HUES64 (cell line): ENCODE measurements at regions not wholly inside any gene's neighbourhood (a gene's known extent, or its start where the extent isn't known, plus 50 kb on each side); places are given as distances from the start of the nearest gene placed in this dataset.

Experiments
- H3K27ac ChIP-seq: 2 replicates; pipeline ENCODE4 v1.7.0; 2013; ENCODE audit warnings: low read depth, low read length, inconsistent platforms
- H3K27me3 ChIP-seq: 2 replicates; pipeline ENCODE4 v1.6.1; 2013; ENCODE audit warnings: mild to moderate bottlenecking, low read length; ENCODE audit not compliant: insufficient read depth
- H3K36me3 ChIP-seq: 2 replicates; pipeline ENCODE4 v1.6.1; 2013; ENCODE audit warnings: mild to moderate bottlenecking, low read length; ENCODE audit not compliant: insufficient read depth
- H3K4me1 ChIP-seq: 2 replicates; pipeline ENCODE4 v1.6.1; 2013; ENCODE audit warnings: mild to moderate bottlenecking, low read length, moderate library complexity; ENCODE audit not compliant: insufficient read depth
- H3K4me3 ChIP-seq: 2 replicates; pipeline ENCODE4 v1.5.1; 2013; ENCODE audit warnings: mild to moderate bottlenecking, low read length, moderate library complexity
- H3K9ac ChIP-seq: 2 replicates; pipeline ENCODE4 v1.6.1; 2013; ENCODE audit warnings: mild to moderate bottlenecking, low read depth, low read length
- H3K9me3 ChIP-seq: 2 replicates; pipeline ENCODE4 v1.6.1; 2013; ENCODE audit warnings: low read depth, low read length; ENCODE audit not compliant: insufficient read depth
- WGBS: fragments of 150-250, 120-280 bp; methylation state at CpG from one replicate; pipeline ENCODE4 v1.1.7; 2013; ENCODE audit warnings: missing lambda C conversion rate; 5-methylcytosine and 5-hydroxymethylcytosine counted together

- 89% methylated on average over 2 of the region's 2 CpGs for WGBS
- peaks cover 16% of the 10 kb centered on the region; the same call in 1 of the 2 replicates for H3K4me1 ChIP-seq
- no peak overlapping the region for H3K9ac ChIP-seq
- H3K27ac ChIP-seq = no peak overlapping the region
- no peaks in the 10 kb centered on the region for H3K27me3 ChIP-seq
- H3K4me3 ChIP-seq = no peak overlapping the region
- H3K36me3 ChIP-seq = no peaks in the 10 kb centered on the region
- H3K9me3 ChIP-seq = no peaks in the 10 kb centered on the region
Observed at GRCh38 chr18:77969972-77970371, 720.3 kb downstream of the GALR1 start.

DNA sequence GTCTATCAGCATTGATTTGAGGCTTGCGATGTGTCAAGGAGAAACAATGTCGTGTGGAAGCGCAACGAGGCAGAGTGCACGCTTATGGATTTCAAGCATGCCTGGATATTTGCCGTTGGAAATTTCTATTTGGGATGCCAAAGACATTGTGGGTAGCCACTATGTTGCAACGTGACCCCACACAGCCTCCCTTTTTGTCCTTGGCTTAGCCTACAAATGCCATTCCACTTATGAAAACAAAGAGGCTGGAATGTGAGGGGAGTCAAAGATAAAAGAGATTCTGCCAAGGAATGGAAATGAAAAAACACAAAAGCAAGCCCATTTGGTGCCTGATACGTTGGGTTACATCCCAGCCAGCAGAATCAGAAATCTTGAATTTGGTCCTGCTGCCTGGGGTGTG is 721.2 kb downstream of the GALR1 start:
- Histone ChIP-seq H3K9me3 (no peaks in the 10 kb centered on the region), H3K4me3 (no peak overlapping the region), H3K27me3 (no peaks in the 10 kb centered on the region), H3K4me1 (peaks cover 16% of the 10 kb centered on the region; the same call in 1 of the 2 replicates), H3K27ac (no peak overlapping the region), H3K9ac (no peak overlapping the region), H3K36me3 (no peaks in the 10 kb centered on the region)
- WGBS = 77% methylated on average over 8 of the region's 8 CpGs

GRCh38 chr18:77973745-77974144 is 724.1 kb downstream of the GALR1 start:
- H3K4me1 ChIP-seq = peaks cover 16% of the 10 kb centered on the region; the same call in 1 of the 2 replicates
- H3K36me3 ChIP-seq = no peaks in the 10 kb centered on the region
- H3K27me3 ChIP-seq = no peaks in the 10 kb centered on the region
- H3K9me3 ChIP-seq = no peaks in the 10 kb centered on the region
- H3K4me3 ChIP-seq = no peak overlapping the region
- WGBS = 96% methylated on average over 8 of the region's 8 CpGs
- H3K27ac ChIP-seq = no peak overlapping the region
- H3K9ac ChIP-seq = no peak overlapping the region

GRCh38 chr18:77974329-77974728 is 724.7 kb downstream of the GALR1 start:
- Histone ChIP-seq H3K4me1 (peaks cover 16% of the 10 kb centered on the region; the same call in 1 of the 2 replicates), H3K36me3 (no peaks in the 10 kb centered on the region), H3K9ac (no peak overlapping the region), H3K4me3 (no peak overlapping the region), H3K27me3 (no peaks in the 10 kb centered on the region), H3K9me3 (no peaks in the 10 kb centered on the region), H3K27ac (no peak overlapping the region)
- WGBS = 100% methylated on average over 1 of the region's 1 CpG

DNA sequence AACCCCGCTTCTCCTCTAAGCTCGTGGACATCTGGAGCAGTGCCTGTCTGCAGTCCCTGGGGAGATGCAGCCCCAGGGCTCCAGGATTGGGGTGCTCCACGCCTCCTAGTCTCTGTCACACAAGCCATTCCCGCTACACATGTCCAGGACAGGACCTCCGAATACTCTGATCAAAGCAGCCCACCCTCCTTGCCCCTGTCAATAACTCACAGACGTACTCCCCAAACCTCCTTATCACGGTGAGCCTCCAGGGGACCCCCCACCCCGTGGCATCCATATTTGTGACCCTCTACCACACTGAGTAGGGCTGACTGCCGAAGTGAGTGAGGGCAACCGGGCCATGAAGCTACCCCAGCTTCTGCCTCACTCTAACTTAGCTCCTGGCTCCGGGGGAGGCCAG is 727.7 kb downstream of the GALR1 start:
- Histone ChIP-seq H3K27me3 (no peaks in the 10 kb centered on the region), H3K4me3 (no peak overlapping the region), H3K9me3 (no peaks in the 10 kb centered on the region; the same call in 1 of the 2 replicates), H3K27ac (no peak overlapping the region), H3K36me3 (no peaks in the 10 kb centered on the region), H3K9ac (no peak overlapping the region), H3K4me1 (no peaks in the 10 kb centered on the region)
- WGBS = 95% methylated on average over 11 of the region's 11 CpGs

GRCh38 chr18:77980275-77980674 is 730.6 kb downstream of the GALR1 start:
- Histone ChIP-seq H3K4me1 (no peaks in the 10 kb centered on the region), H3K36me3 (no peaks in the 10 kb centered on the region), H3K27me3 (no peaks in the 10 kb centered on the region), H3K9ac (no peak overlapping the region), H3K4me3 (no peak overlapping the region), H3K27ac (no peak overlapping the region), H3K9me3 (no peaks in the 10 kb centered on the region; the same call in 1 of the 2 replicates)
- WGBS = 91% methylated on average over 9 of the region's 10 CpGs

GRCh38 chr18:77981874-77982273 is 732.2 kb downstream of the GALR1 start:
- WGBS = 94% methylated on average over 1 of the region's 2 CpGs
- no peak overlapping the region for H3K9ac ChIP-seq
- H3K4me3 ChIP-seq = no peak overlapping the region
- H3K9me3 ChIP-seq = no peaks in the 10 kb centered on the region; the same call in 1 of the 2 replicates
- no peaks in the 10 kb centered on the region for H3K4me1 ChIP-seq
- no peaks in the 10 kb centered on the region for H3K27me3 ChIP-seq
- no peak overlapping the region for H3K27ac ChIP-seq
- H3K36me3 ChIP-seq = no peaks in the 10 kb centered on the region

DNA sequence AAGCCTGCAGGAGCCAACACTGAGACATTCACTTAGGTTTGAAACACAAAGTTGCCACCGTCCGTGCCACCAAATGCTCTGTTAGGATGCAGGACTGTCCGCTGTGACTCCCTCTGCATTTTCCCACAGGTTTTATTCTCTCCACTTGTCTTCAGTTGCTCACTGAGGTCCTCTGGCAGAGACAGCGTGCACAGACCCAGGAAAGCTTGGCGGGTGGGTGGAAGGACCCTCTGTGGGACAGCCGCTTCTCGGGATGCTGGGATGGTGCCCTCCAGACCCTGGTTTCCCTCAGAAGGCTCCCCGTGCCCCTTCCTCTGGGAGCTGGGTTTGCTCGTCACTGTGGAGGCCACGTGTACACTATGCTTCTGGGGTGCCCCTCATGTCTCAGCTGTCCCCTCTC is 733.6 kb downstream of the GALR1 start:
- H3K27me3 ChIP-seq = no peaks in the 10 kb centered on the region
- 97% methylated on average over 10 of the region's 10 CpGs for WGBS
- no peak overlapping the region for H3K9ac ChIP-seq
- no peaks in the 10 kb centered on the region; the same call in 1 of the 2 replicates for H3K9me3 ChIP-seq
- no peak overlapping the region for H3K27ac ChIP-seq
- no peak overlapping the region for H3K4me3 ChIP-seq
- no peaks in the 10 kb centered on the region for H3K36me3 ChIP-seq
- H3K4me1 ChIP-seq = no peaks in the 10 kb centered on the region

DNA sequence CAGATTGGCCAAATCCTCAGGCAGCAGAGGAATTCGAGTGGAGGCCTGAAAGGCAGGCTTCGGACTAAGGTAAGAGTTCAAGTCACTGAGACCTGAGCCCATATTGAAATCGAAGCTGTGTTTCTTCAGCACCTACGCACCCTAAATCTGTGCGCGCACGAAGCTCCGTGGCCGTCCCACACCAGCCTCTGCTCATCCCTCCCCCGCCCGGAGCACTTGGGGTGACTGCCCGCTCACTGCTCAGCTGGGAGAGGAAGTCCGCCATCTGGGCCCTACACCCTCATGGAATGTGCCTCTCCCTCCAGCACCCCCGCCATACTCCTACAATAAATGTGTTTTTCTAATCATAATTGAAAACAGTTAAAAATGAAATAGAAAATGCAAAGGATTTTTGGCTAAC is 734.5 kb downstream of the GALR1 start:
- Histone ChIP-seq H3K27ac (no peak overlapping the region), H3K9ac (no peak overlapping the region), H3K36me3 (no peaks in the 10 kb centered on the region), H3K4me3 (no peak overlapping the region), H3K27me3 (no peaks in the 10 kb centered on the region), H3K4me1 (no peaks in the 10 kb centered on the region), H3K9me3 (no peaks in the 10 kb centered on the region; the same call in 1 of the 2 replicates)
- 93% methylated on average over 13 of the region's 14 CpGs for WGBS

DNA sequence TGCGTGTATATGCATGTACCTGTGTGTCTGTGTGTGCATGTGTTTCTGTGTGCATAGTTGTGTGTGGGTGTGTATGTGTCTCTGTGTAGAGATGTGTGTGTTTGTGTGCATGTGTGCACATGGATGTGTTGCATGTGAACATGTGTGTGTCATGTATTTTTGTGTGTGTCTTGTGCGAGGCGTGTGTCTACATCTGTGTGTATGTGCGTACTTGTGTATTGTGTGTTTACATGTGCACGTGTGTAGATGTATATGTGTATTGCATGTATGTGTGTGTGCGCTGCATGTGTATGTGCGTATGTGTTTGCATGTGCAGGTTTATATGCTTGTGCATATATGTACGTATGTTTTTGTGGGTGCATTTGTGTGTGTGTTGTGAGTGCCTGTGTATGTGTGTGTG is 735.2 kb downstream of the GALR1 start:
- no peak overlapping the region for H3K27ac ChIP-seq
- no peaks in the 10 kb centered on the region; the same call in 1 of the 2 replicates for H3K9me3 ChIP-seq
- WGBS = 95% methylated on average over 8 of the region's 8 CpGs
- H3K4me1 ChIP-seq = no peaks in the 10 kb centered on the region
- H3K27me3 ChIP-seq = no peaks in the 10 kb centered on the region
- H3K9ac ChIP-seq = no peak overlapping the region
- H3K4me3 ChIP-seq = no peak overlapping the region
- H3K36me3 ChIP-seq = no peaks in the 10 kb centered on the region

- Histone ChIP-seq H3K27ac (no peak overlapping the region), H3K9ac (no peak overlapping the region), H3K4me3 (no peak overlapping the region), H3K9me3 (no peaks in the 10 kb centered on the region; the same call in 1 of the 2 replicates), H3K4me1 (no peaks in the 10 kb centered on the region), H3K36me3 (no peaks in the 10 kb centered on the region), H3K27me3 (no peaks in the 10 kb centered on the region)
- WGBS = 94% methylated on average over 14 of the region's 14 CpGs
Observed at GRCh38 chr18:77985526-77986281, 736.1 kb downstream of the GALR1 start.
